HEK293 (cell line): ENCODE measurements at regions not wholly inside any gene's neighbourhood (a gene's known extent, or its start where the extent isn't known, plus 50 kb on each side); places are given as distances from the start of the nearest gene placed in this dataset.

Source experiments
- CTCF ChIP-seq: fragments of 450-650 bp; formaldehyde crosslinking; IDR thresholded peaks from 2 replicates; pipeline ENCODE4 v1.5.1; 2016; ENCODE audit warnings: missing biosample characterization, missing genetic modification characterization
- KLF16 ChIP-seq: fragments of 450-650 bp; formaldehyde crosslinking; IDR thresholded peaks from 2 replicates; pipeline ENCODE4 v1.5.1; 2017; ENCODE audit warnings: missing biosample characterization, missing genetic modification characterization
- REPIN1 ChIP-seq: fragments of 450-650 bp; formaldehyde crosslinking; IDR thresholded peaks from 2 replicates; pipeline ENCODE4 v1.5.1; 2017; ENCODE audit warnings: missing biosample characterization, missing genetic modification characterization, low read depth
- SP2 ChIP-seq: fragments of 450-650 bp; formaldehyde crosslinking; IDR thresholded peaks from 2 replicates; pipeline ENCODE4 v1.5.1; 2016; ENCODE audit warnings: missing biosample characterization, missing genetic modification characterization
- TCF7L2 ChIP-seq: IDR thresholded peaks from 2 replicates; pipeline ENCODE4 v1.6.1; 2011; ENCODE audit warnings: low read depth, mild to moderate bottlenecking, inconsistent platforms, low read length, moderate library complexity, borderline replicate concordance
- ZBTB1 ChIP-seq: fragments of 450-650 bp; formaldehyde crosslinking; IDR thresholded peaks from 2 replicates; pipeline ENCODE4 v1.5.1; 2016; ENCODE audit warnings: missing biosample characterization, missing genetic modification characterization
- ZNF548 ChIP-seq: fragments of 450-650 bp; formaldehyde crosslinking; IDR thresholded peaks from 2 replicates; pipeline ENCODE4 v1.5.1; 2016; ENCODE audit warnings: missing biosample characterization, missing genetic modification characterization
- TF ChIP-seq, protein P1 (sequence below): fragments of 450-650 bp; formaldehyde crosslinking; IDR thresholded peaks from 2 replicates; pipeline ENCODE4 v1.5.1; 2016; ENCODE audit warnings: missing biosample characterization, missing genetic modification characterization
- TF ChIP-seq, protein P2 (sequence below): fragments of 450-650 bp; formaldehyde crosslinking; conservative IDR thresholded peaks from 2 replicates; pipeline ENCODE4 v1.5.1; 2016; ENCODE audit warnings: low read depth, missing biosample characterization, missing genetic modification characterization

DNA sequence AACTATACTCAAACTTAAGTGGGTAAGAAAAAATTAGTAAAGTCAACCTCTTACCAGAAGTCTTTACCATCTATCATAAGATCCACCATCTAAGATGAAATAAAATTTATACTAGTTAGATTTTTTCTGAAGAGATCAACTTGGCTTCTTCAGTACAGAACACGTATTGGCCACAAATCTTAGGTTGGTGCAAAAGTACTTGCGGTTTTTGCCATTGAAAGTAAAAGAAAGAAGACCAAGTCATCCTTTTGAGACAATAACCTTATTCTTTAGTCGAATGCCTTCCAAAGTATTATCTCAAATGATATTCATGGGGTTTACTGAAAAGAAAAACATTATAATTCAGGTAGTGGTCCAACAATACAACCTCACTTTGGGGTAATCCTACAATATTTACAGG is 292.6 kb upstream of the PTCHD4 start:
- TF ChIP-seq CTCF (tag by site-specific recombination) = no peak
- TF ChIP-seq TCF7L2 = no peak
- no peak for TF ChIP-seq REPIN1
- TF ChIP-seq KLF16 (tag by site-specific recombination) = no peak
- TF ChIP-seq, protein P1, sequence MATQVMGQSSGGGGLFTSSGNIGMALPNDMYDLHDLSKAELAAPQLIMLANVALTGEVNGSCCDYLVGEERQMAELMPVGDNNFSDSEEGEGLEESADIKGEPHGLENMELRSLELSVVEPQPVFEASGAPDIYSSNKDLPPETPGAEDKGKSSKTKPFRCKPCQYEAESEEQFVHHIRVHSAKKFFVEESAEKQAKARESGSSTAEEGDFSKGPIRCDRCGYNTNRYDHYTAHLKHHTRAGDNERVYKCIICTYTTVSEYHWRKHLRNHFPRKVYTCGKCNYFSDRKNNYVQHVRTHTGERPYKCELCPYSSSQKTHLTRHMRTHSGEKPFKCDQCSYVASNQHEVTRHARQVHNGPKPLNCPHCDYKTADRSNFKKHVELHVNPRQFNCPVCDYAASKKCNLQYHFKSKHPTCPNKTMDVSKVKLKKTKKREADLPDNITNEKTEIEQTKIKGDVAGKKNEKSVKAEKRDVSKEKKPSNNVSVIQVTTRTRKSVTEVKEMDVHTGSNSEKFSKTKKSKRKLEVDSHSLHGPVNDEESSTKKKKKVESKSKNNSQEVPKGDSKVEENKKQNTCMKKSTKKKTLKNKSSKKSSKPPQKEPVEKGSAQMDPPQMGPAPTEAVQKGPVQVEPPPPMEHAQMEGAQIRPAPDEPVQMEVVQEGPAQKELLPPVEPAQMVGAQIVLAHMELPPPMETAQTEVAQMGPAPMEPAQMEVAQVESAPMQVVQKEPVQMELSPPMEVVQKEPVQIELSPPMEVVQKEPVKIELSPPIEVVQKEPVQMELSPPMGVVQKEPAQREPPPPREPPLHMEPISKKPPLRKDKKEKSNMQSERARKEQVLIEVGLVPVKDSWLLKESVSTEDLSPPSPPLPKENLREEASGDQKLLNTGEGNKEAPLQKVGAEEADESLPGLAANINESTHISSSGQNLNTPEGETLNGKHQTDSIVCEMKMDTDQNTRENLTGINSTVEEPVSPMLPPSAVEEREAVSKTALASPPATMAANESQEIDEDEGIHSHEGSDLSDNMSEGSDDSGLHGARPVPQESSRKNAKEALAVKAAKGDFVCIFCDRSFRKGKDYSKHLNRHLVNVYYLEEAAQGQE (tag by site-specific recombination) = no peak
- no peak for TF ChIP-seq ZNF548
- TF ChIP-seq SP2 (tag by site-specific recombination) = no peak
- no peak for TF ChIP-seq ZBTB1 (tag by site-specific recombination)
- TF ChIP-seq, protein P2, sequence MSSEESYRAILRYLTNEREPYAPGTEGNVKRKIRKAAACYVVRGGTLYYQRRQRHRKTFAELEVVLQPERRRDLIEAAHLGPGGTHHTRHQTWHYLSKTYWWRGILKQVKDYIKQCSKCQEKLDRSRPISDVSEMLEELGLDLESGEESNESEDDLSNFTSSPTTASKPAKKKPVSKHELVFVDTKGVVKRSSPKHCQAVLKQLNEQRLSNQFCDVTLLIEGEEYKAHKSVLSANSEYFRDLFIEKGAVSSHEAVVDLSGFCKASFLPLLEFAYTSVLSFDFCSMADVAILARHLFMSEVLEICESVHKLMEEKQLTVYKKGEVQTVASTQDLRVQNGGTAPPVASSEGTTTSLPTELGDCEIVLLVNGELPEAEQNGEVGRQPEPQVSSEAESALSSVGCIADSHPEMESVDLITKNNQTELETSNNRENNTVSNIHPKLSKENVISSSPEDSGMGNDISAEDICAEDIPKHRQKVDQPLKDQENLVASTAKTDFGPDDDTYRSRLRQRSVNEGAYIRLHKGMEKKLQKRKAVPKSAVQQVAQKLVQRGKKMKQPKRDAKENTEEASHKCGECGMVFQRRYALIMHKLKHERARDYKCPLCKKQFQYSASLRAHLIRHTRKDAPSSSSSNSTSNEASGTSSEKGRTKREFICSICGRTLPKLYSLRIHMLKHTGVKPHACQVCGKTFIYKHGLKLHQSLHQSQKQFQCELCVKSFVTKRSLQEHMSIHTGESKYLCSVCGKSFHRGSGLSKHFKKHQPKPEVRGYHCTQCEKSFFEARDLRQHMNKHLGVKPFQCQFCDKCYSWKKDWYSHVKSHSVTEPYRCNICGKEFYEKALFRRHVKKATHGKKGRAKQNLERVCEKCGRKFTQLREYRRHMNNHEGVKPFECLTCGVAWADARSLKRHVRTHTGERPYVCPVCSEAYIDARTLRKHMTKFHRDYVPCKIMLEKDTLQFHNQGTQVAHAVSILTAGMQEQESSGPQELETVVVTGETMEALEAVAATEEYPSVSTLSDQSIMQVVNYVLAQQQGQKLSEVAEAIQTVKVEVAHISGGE (tag by site-specific recombination) = no peak
